B cell (primary cell): ENCODE measurements at regions not wholly inside any gene's neighbourhood (a gene's known extent, or its start where the extent isn't known, plus 50 kb on each side); places are given as distances from the start of the nearest gene placed in this dataset.

Experiments
- ATAC-seq: fragments of 200-7000 bp; cut with Tn5 transposase; one replicate; pipeline ENCODE4 v1.10.0; 2021; ENCODE audit warnings: low read depth, mild to moderate bottlenecking, moderate number of reproducible peaks, moderate library complexity
- CTCF ChIA-PET: fragments of 350-600 bp; sonication (Branson Sonifier 250); formaldehyde crosslinking; loops from one replicate; lab custom pipeline; 2021; ENCODE audit warnings: antibody characterized with exemption, inconsistent platforms; lab: Charles Lee
- POLR2A ChIA-PET: fragments of 350-600 bp; sonication (Branson Sonifier 250); formaldehyde crosslinking; loops from one replicate; lab custom pipeline; 2021; ENCODE audit warnings: antibody characterized with exemption; lab: Charles Lee
- DNase-seq: peaks from one replicate; pipeline ENCODE4 v3.0.0; 2013
- H2AFZ ChIP-seq: 2 replicates; pipeline ENCODE4 v1.6.1; 2012; ENCODE audit warnings: mild to moderate bottlenecking, low read depth, low read length; ENCODE audit not compliant: insufficient read depth, poor library complexity, severe bottlenecking
- H3K27ac ChIP-seq, 2 donors: 1 replicate in 1 of 2; 2 replicates in 1 of 2; pipeline ENCODE4 v1.5.1; 2012 to 2013; ENCODE audit warnings: low read length in 2 of 2, mild to moderate bottlenecking in 2 of 2, moderate library complexity in 1 of 2
- H3K27me3 ChIP-seq, 4 experiments: fragments of 200-600 bp in 1 of 4; sonication (generic) in 1 of 4; replicated peaks in 1 of 4; 1 replicate in 2 of 4; 2 replicates in 2 of 4; pipeline versions ENCODE4 v1.6.1 to v1.7.0; 2013 to 2016; ENCODE audit warnings: low read length in 3 of 4, mild to moderate bottlenecking in 2 of 4, mixed read lengths in 1 of 4, moderate library complexity in 1 of 4; ENCODE audit not compliant: insufficient read depth in 4 of 4, control insufficient read depth in 3 of 4; ENCODE audit errors: control extremely low read depth in 1 of 4
- H3K36me3 ChIP-seq, 2 experiments: replicated peaks in 1 of 2; 1 replicate in 1 of 2; 2 replicates in 1 of 2; pipeline versions ENCODE4 v1.6.1 to v1.7.1; 2013; ENCODE audit warnings: low read length in 1 of 2; ENCODE audit not compliant: insufficient read depth in 2 of 2, control insufficient read depth in 1 of 2; ENCODE audit errors: control extremely low read depth in 1 of 2, extremely low read depth in 1 of 2
- H3K4me1 ChIP-seq, 2 donors: fragments of 200-600 bp in 1 of 2; sonication (generic) in 1 of 2; 1 replicate in 1 of 2; 2 replicates in 1 of 2; pipeline versions ENCODE4 v1.5.1 to v1.6.1; 2013 to 2017; ENCODE audit warnings: low read length in 2 of 2; ENCODE audit not compliant: control insufficient read depth in 2 of 2, insufficient read depth in 2 of 2
- H3K4me2 ChIP-seq: replicated peaks from 2 replicates; pipeline ENCODE3; 2012; ENCODE audit warnings: mild to moderate bottlenecking, low read depth, low read length; ENCODE audit not compliant: poor library complexity, severe bottlenecking
- H3K4me3 ChIP-seq, 5 experiments: fragments of 200-600 bp in 1 of 5; sonication (generic) in 1 of 5; 1 replicate in 3 of 5; 2 replicates in 2 of 5; pipeline versions ENCODE4 v1.5.1 to v1.7.0; 2011 to 2016; ENCODE audit warnings: low read length in 4 of 5, mild to moderate bottlenecking in 4 of 5, low read depth in 2 of 5, control low read depth in 1 of 5, moderate library complexity in 1 of 5; ENCODE audit not compliant: insufficient read depth in 1 of 5; ENCODE audit errors: control extremely low read depth in 1 of 5, extremely low read depth in 1 of 5
- H3K79me2 ChIP-seq: fragments of 200-600 bp; sonication (generic); one replicate; pipeline ENCODE4 v1.6.0; 2016; ENCODE audit warnings: low read length; ENCODE audit not compliant: control insufficient read depth, insufficient read depth
- H3K9ac ChIP-seq: fragments of 200-600 bp; sonication (generic); 2 replicates; pipeline ENCODE4 v1.6.1; 2017; ENCODE audit warnings: mild to moderate bottlenecking, low read length, moderate library complexity
- H3K9me3 ChIP-seq, 3 donors: one replicate each; pipeline versions ENCODE4 v1.6.1 to v1.7.1; 2013; ENCODE audit warnings: low read length in 2 of 3; ENCODE audit not compliant: control insufficient read depth in 2 of 3, insufficient read depth in 1 of 3; ENCODE audit errors: control extremely low read depth in 1 of 3
- H4K20me1 ChIP-seq: 2 replicates; pipeline ENCODE4 v1.6.0; 2012; ENCODE audit warnings: mild to moderate bottlenecking, low read length; ENCODE audit not compliant: insufficient read depth, control insufficient read depth, poor library complexity, severe bottlenecking
- H3K27ac Mint-ChIP-seq: one replicate; pipeline ENCODE4 v1.8.0; 2021; ENCODE audit warnings: mixed read lengths
- H3K27me3 Mint-ChIP-seq: one replicate; pipeline ENCODE4 v1.8.0; 2021; ENCODE audit warnings: mixed read lengths
- H3K4me1 Mint-ChIP-seq: one replicate; pipeline ENCODE4 v1.8.0; 2021; ENCODE audit warnings: mixed read lengths
- H3K4me3 Mint-ChIP-seq: one replicate; pipeline ENCODE4 v1.8.0; 2021; ENCODE audit warnings: mixed read lengths
- H3K9me3 Mint-ChIP-seq: one replicate; pipeline ENCODE4 v1.8.0; 2022; ENCODE audit warnings: mixed read lengths; ENCODE audit not compliant: insufficient read depth
- CTCF ChIP-seq: fragments of 200-600 bp; IDR thresholded peaks from one replicate; pipeline ENCODE4 v1.8.0; 2022; ENCODE audit warnings: antibody characterized with exemption, mild to moderate bottlenecking
- EZH2 ChIP-seq: IDR thresholded peaks from 2 replicates; pipeline ENCODE4 v1.6.1; 2012; ENCODE audit warnings: borderline replicate concordance, low read depth, mild to moderate bottlenecking, moderate library complexity, low read length; ENCODE audit not compliant: insufficient read depth, poor library complexity, severe bottlenecking
- WGBS: methylation state at CpG from one replicate; pipeline ENCODE4 v1.1.5; 2013; ENCODE audit warnings: missing lambda C conversion rate; ENCODE audit not compliant: insufficient coverage; 5-methylcytosine and 5-hydroxymethylcytosine counted together
- intact Hi-C: fragments of 100-400 bp; cut with micrococcal nuclease; formaldehyde crosslinking; loops from one replicate; pipeline ENCODE4 v1.10.0; 2022

GRCh38 chr15:69782809-69783208 is 314.9 kb downstream of the TLE3 start:
- Mint-ChIP-seq H3K4me1 (peaks cover 13% of the 10 kb centered on the region), H3K9me3 (no peaks in the 10 kb centered on the region), H3K27me3 (peaks cover 23% of the 10 kb centered on the region), H3K27ac (no peak overlapping the region), H3K4me3 (no peak overlapping the region)
- ChIA-PET POLR2A (no interaction called here), CTCF (no interaction called here)
- Histone ChIP-seq H3K27ac (no peak overlapping the region), H3K79me2 (no peaks in the 10 kb centered on the region), H3K9ac (no peak overlapping the region), H2AFZ (no peak overlapping the region), H3K27me3 (peaks cover 0 to 15% (median 0%) of the 10 kb centered on the region in 4 experiments), H3K9me3 (no peaks in the 10 kb centered on the region), H4K20me1 (no peaks in the 10 kb centered on the region), H3K4me3 (no peak overlapping the region), H3K4me2 (no peak overlapping the region), H3K4me1 (peaks cover 7 to 8% of the 10 kb centered on the region in 2 donors), H3K36me3 (no peaks in the 10 kb centered on the region)
- intact Hi-C loops: loop anchor here (10.0 kb wide), 1 partner anchor 48 kb away; no protein-coding TSS in a partner anchor
- no CpG with 5 or more reads among the region's 5 CpGs for WGBS
- TF ChIP-seq CTCF (no peak), EZH2 (no peak)
- DNase-seq (no peak), ATAC-seq (no peak)

DNA sequence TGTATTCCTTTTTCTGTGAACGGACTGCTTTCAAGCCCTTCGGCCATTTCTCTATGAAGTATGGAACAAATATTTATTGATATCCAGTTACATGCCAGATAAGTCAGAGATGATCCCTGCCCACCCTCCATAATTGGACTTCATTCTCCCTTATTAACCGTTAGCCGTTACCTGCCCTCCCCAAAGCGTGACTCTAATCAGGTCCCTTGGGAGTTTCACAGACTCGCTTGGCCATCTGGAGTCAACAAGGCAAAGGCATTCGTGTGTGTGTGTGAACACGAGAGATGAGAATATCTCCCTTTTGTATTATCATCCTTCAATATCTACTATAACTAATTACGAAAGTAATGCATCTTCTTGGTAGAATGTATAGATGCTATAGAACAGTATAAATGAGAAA is 314.5 kb downstream of the TLE3 start:
- H3K27me3 ChIP-seq: peaks cover 0 to 15% (median 0%) of the 10 kb centered on the region in 4 experiments
- H3K79me2 ChIP-seq: no peaks in the 10 kb centered on the region
- ATAC-seq: no peak
- no peaks in the 10 kb centered on the region for H3K9me3 ChIP-seq
- Mint-ChIP-seq H3K9me3 (no peaks in the 10 kb centered on the region), H3K4me1 (peaks cover 13% of the 10 kb centered on the region), H3K27me3 (peaks cover 23% of the 10 kb centered on the region), H3K27ac (no peak overlapping the region), H3K4me3 (no peak overlapping the region)
- no peaks in the 10 kb centered on the region for H4K20me1 ChIP-seq
- no peak overlapping the region for H3K9ac ChIP-seq
- no peak overlapping the region for H3K4me2 ChIP-seq
- no peak overlapping the region for H3K4me3 ChIP-seq
- peaks cover 7 to 8% of the 10 kb centered on the region in 2 donors for H3K4me1 ChIP-seq
- intact Hi-C loops: loop anchor here (10.0 kb wide), 1 partner anchor 48 kb away; no protein-coding TSS in a partner anchor
- CTCF ChIA-PET: no interaction called here
- no peaks in the 10 kb centered on the region for H3K36me3 ChIP-seq
- no peak for DNase-seq
- 95% methylated on average over 3 of the region's 9 CpGs for WGBS
- TF ChIP-seq CTCF (no peak), EZH2 (no peak)
- H2AFZ ChIP-seq: no peak overlapping the region
- no peak overlapping the region for H3K27ac ChIP-seq
- POLR2A ChIA-PET: no interaction called here
